Vagina (tissue), 2 donors: ENCODE measurements at regions not wholly inside any gene's neighbourhood (a gene's known extent, or its start where the extent isn't known, plus 50 kb on each side); places are given as distances from the start of the nearest gene placed in this dataset.
A peak's percentile ranks its signal among the peaks of the same experiment; 100 is the strongest.
"Not testable (repeated sequence)": the region's sequence is repeated elsewhere in the genome, so short reads cannot be mapped to it uniquely, and the experiment has no call there.

Experiments used
- DNase-seq, 2 donors: peaks; one replicate each; pipeline ENCODE4 v3.0.0-alpha.2; 2017; ENCODE audit errors: extremely low spot score in 2 of 2
- H3K27ac ChIP-seq: fragments of 200-600 bp; sonication (generic); one replicate; pipeline ENCODE4 v1.5.1; 2019
- H3K27me3 ChIP-seq: fragments of 200-600 bp; sonication (generic); one replicate; pipeline ENCODE4 v1.5.1; 2019
- H3K36me3 ChIP-seq, 2 donors: fragments of 200-600 bp; sonication (generic); one replicate each; pipeline ENCODE4 v1.5.1; 2017 to 2019
- H3K4me1 ChIP-seq: fragments of 200-600 bp; sonication (generic); one replicate; pipeline ENCODE4 v1.5.1; 2019
- H3K4me3 ChIP-seq, 2 donors: fragments of 200-600 bp; sonication (generic); 1 replicate in 1 of 2; 2 replicates in 1 of 2; pipeline ENCODE4 v1.5.1; 2016 to 2019
- H3K9me3 ChIP-seq: fragments of 200-600 bp; sonication (generic); one replicate; pipeline ENCODE4 v1.5.1; 2019
- CTCF ChIP-seq, 3 experiments: fragments of 450-650 bp in 2 of 3; fragments of 200-600 bp in 1 of 3; sonication (generic) in 1 of 3; IDR thresholded peaks; one replicate each; pipeline ENCODE4 v1.5.1; 2017 to 2019; ENCODE audit warnings: antibody characterized with exemption in 3 of 3, mild to moderate bottlenecking in 2 of 3, moderate library complexity in 2 of 3
- POLR2A ChIP-seq, 2 donors: fragments of 450-650 bp; IDR thresholded peaks; one replicate each; pipeline ENCODE4 v1.6.1; 2017; ENCODE audit warnings: antibody characterized with exemption in 2 of 2, mild to moderate bottlenecking in 2 of 2, moderate library complexity in 2 of 2
- POLR2AphosphoS5 ChIP-seq, 2 donors: sonication (generic); formaldehyde crosslinking; IDR thresholded peaks; one replicate each; pipeline ENCODE4 v1.9.0; 2017; ENCODE audit warnings: antibody characterized with exemption in 2 of 2, mild to moderate bottlenecking in 2 of 2, low read depth in 1 of 2; ENCODE audit not compliant: insufficient read depth in 1 of 2
- intact Hi-C: fragments of 100-400 bp; cut with DNase I; formaldehyde crosslinking; loops from one replicate; pipeline ENCODE4 v1.15.1; 2023

GRCh38 chr2:236916181-236916580 lies 169.5 kb upstream of the COPS8 start:
- no peaks in the 10 kb centered on the region for H3K27me3 ChIP-seq
- H3K9me3 ChIP-seq = no peaks in the 10 kb centered on the region
- no peaks in the 10 kb centered on the region for H3K4me1 ChIP-seq
- H3K36me3 ChIP-seq = no peaks in the 10 kb centered on the region
- H3K4me3 ChIP-seq = no peak overlapping the region
- no peak for DNase-seq
- TF ChIP-seq POLR2AphosphoS5 (IDR thresholded peaks at IDR 0.05; ENCODE audit: insufficient read depth in 1 of 2, low read depth in 1 of 2) (no peak), CTCF (IDR thresholded peaks at IDR 0.05) (no peak), POLR2A (IDR thresholded peaks at IDR 0.05) (no peak)
- intact Hi-C loops = no loop called here
- H3K27ac ChIP-seq = no peak overlapping the region

GRCh38 chr2:236916651-236917050 lies 169.0 kb upstream of the COPS8 start:
- H3K4me1 ChIP-seq = no peaks in the 10 kb centered on the region
- no peak for TF ChIP-seq POLR2AphosphoS5 (IDR thresholded peaks at IDR 0.05; ENCODE audit: insufficient read depth in 1 of 2, low read depth in 1 of 2)
- TF ChIP-seq CTCF (IDR thresholded peaks at IDR 0.05) = no peak
- TF ChIP-seq POLR2A (IDR thresholded peaks at IDR 0.05) = no peak
- H3K4me3 ChIP-seq = no peak overlapping the region
- no peaks in the 10 kb centered on the region for H3K9me3 ChIP-seq
- DNase-seq = no peak
- no peaks in the 10 kb centered on the region for H3K36me3 ChIP-seq
- no peaks in the 10 kb centered on the region for H3K27me3 ChIP-seq
- H3K27ac ChIP-seq = no peak overlapping the region
- intact Hi-C loops = no loop called here

- Histone ChIP-seq H3K36me3 (no peaks in the 10 kb centered on the region), H3K4me3 (no peak overlapping the region), H3K4me1 (no peaks in the 10 kb centered on the region), H3K9me3 (no peaks in the 10 kb centered on the region), H3K27me3 (no peaks in the 10 kb centered on the region), H3K27ac (no peak overlapping the region)
- intact Hi-C loops = no loop called here
- peak in 1 of 2 donors; percentile 72 for DNase-seq
- TF ChIP-seq POLR2AphosphoS5 (IDR thresholded peaks at IDR 0.05; ENCODE audit: insufficient read depth in 1 of 2, low read depth in 1 of 2) (no peak), POLR2A (IDR thresholded peaks at IDR 0.05) (no peak), CTCF (IDR thresholded peaks at IDR 0.05) (no peak)
Measured at GRCh38 chr2:236917164-236917563, 168.5 kb upstream of the COPS8 start.

GRCh38 chr2:236918545-236918944 lies 167.1 kb upstream of the COPS8 start:
- intact Hi-C loops = no loop called here
- Histone ChIP-seq H3K27me3 (no peaks in the 10 kb centered on the region), H3K4me3 (no peak overlapping the region), H3K9me3 (no peaks in the 10 kb centered on the region), H3K27ac (no peak overlapping the region), H3K4me1 (no peaks in the 10 kb centered on the region), H3K36me3 (no peaks in the 10 kb centered on the region)
- DNase-seq = no peak
- TF ChIP-seq CTCF (IDR thresholded peaks at IDR 0.05) (no peak), POLR2A (IDR thresholded peaks at IDR 0.05) (no peak), POLR2AphosphoS5 (IDR thresholded peaks at IDR 0.05; ENCODE audit: insufficient read depth in 1 of 2, low read depth in 1 of 2) (no peak)

GRCh38 chr2:236919209-236919608 lies 166.5 kb upstream of the COPS8 start:
- Histone ChIP-seq H3K9me3 (no peaks in the 10 kb centered on the region), H3K4me1 (no peaks in the 10 kb centered on the region), H3K27me3 (no peaks in the 10 kb centered on the region), H3K4me3 (no peak overlapping the region), H3K36me3 (no peaks in the 10 kb centered on the region), H3K27ac (no peak overlapping the region)
- DNase-seq = no peak
- TF ChIP-seq POLR2A (IDR thresholded peaks at IDR 0.05) = no peak
- TF ChIP-seq CTCF (IDR thresholded peaks at IDR 0.05) = no peak
- intact Hi-C loops = no loop called here

GRCh38 chr2:236919801-236920379 lies 165.8 kb upstream of the COPS8 start:
- intact Hi-C loops, H3K4me1 ChIP-seq: not testable (repeated sequence)
- DNase-seq = peak in 1 of 2 donors; percentile 67

More at GRCh38 chr2:236919801-236920379, 165.8 kb upstream of the COPS8 start:
- not testable (repeated sequence) for H3K9me3 ChIP-seq, H3K27ac ChIP-seq, H3K4me3 ChIP-seq, H3K36me3 ChIP-seq, H3K27me3 ChIP-seq
